Keratinocyte (primary cell): ENCODE measurements at regions not wholly inside any gene's neighbourhood (a gene's known extent, or its start where the extent isn't known, plus 50 kb on each side); places are given as distances from the start of the nearest gene placed in this dataset.

Experiments used
- DNase-seq: peaks from one replicate; pipeline ENCODE4 v3.0.0-alpha.2; 2011; ENCODE audit warnings: low read depth, missing footprints, low spot score
- FAIRE-seq: peaks from 2 replicates; lab custom pipeline; 2011; peaks lifted over from hg19 to GRCh38; lab: Jason Lieb, UNC
- H2AFZ ChIP-seq: 2 replicates; pipeline ENCODE4 v1.6.0; 2012; ENCODE audit warnings: low read length, control low read depth, inconsistent platforms; ENCODE audit not compliant: control insufficient read depth
- H3K27ac ChIP-seq: 2 replicates; pipeline ENCODE4 v1.5.1; 2011; ENCODE audit warnings: low read length; ENCODE audit not compliant: control insufficient read depth, insufficient read depth
- H3K27me3 ChIP-seq: 3 replicates; pipeline ENCODE4 v1.6.0; 2011; ENCODE audit warnings: low read length; ENCODE audit not compliant: control insufficient read depth, insufficient read depth; ENCODE audit errors: extremely low read depth
- H3K36me3 ChIP-seq, 2 experiments: 2 replicates in 1 of 2; 3 replicates in 1 of 2; pipeline ENCODE4 v1.5.1; 2011; ENCODE audit warnings: low read length in 2 of 2, mild to moderate bottlenecking in 1 of 2; ENCODE audit not compliant: control insufficient read depth in 2 of 2, insufficient read depth in 2 of 2; ENCODE audit errors: extremely low read depth in 1 of 2
- H3K4me1 ChIP-seq: 3 replicates; pipeline ENCODE4 v1.5.1; 2011; ENCODE audit warnings: low read length; ENCODE audit not compliant: control insufficient read depth, insufficient read depth; ENCODE audit errors: extremely low read depth
- H3K4me2 ChIP-seq: 3 replicates; pipeline ENCODE4 v1.6.0; 2011; ENCODE audit warnings: low read depth, low read length; ENCODE audit not compliant: control insufficient read depth, insufficient read depth; ENCODE audit errors: extremely low read depth
- H3K4me3 ChIP-seq, 3 experiments: fragments of 200-600 bp in 1 of 3; sonication (generic) in 1 of 3; 2 replicates in 2 of 3; 3 replicates in 1 of 3; pipeline ENCODE4 v1.5.1; 2011 to 2016; ENCODE audit warnings: low read length in 3 of 3, mild to moderate bottlenecking in 3 of 3, control low read depth in 2 of 3, inconsistent platforms in 1 of 3, low read depth in 1 of 3, mixed read lengths in 1 of 3, mixed run types in 1 of 3, moderate library complexity in 1 of 3; ENCODE audit not compliant: control insufficient read depth in 2 of 3, insufficient read depth in 2 of 3; ENCODE audit errors: extremely low read depth in 1 of 3
- H3K79me2 ChIP-seq: 2 replicates; pipeline ENCODE4 v1.6.0; 2012; ENCODE audit warnings: low read length; ENCODE audit not compliant: control insufficient read depth, insufficient read depth
- H3K9ac ChIP-seq: 3 replicates; pipeline ENCODE4 v1.6.0; 2011; ENCODE audit warnings: low read length; ENCODE audit not compliant: control insufficient read depth, insufficient read depth; ENCODE audit errors: extremely low read depth
- H3K9me1 ChIP-seq: 3 replicates; pipeline ENCODE4 v1.6.0; 2011; ENCODE audit warnings: low read length; ENCODE audit not compliant: control insufficient read depth, insufficient read depth; ENCODE audit errors: extremely low read depth
- H3K9me3 ChIP-seq: 2 replicates; pipeline ENCODE4 v1.5.1; 2012; ENCODE audit warnings: low read depth, low read length; ENCODE audit not compliant: control insufficient read depth
- H4K20me1 ChIP-seq: 3 replicates; pipeline ENCODE4 v1.6.0; 2011; ENCODE audit warnings: low read length; ENCODE audit not compliant: control insufficient read depth, insufficient read depth; ENCODE audit errors: extremely low read depth
- EZH2 ChIP-seq: IDR thresholded peaks from one replicate; pipeline ENCODE4 v1.6.1; 2012; ENCODE audit warnings: inconsistent platforms, mild to moderate bottlenecking, low read length, moderate library complexity
- dilution Hi-C: fragments of 300-500 bp; cut with MboI; formaldehyde crosslinking; loops from one replicate; pipeline ENCODE4 v1.7.0; 2020; ENCODE audit warnings: low sequenced_read_pairs; ENCODE audit not compliant: extremely low pct_ligation_motif_present
- TF ChIP-seq, protein P1 (sequence below), 3 experiments: IDR thresholded peaks in 1 of 3; conservative IDR thresholded peaks in 1 of 3; optimal IDR thresholded peaks in 1 of 3; 2 replicates in 2 of 3; 3 replicates in 1 of 3; pipeline versions ENCODE3 to v1.5.1; 2011; ENCODE audit warnings: low read length in 3 of 3, mild to moderate bottlenecking in 3 of 3, moderate library complexity in 2 of 3, control low read depth in 1 of 3, inconsistent platforms in 1 of 3; ENCODE audit not compliant: insufficient read depth in 2 of 3; ENCODE audit errors: extremely low read depth in 1 of 3

DNA sequence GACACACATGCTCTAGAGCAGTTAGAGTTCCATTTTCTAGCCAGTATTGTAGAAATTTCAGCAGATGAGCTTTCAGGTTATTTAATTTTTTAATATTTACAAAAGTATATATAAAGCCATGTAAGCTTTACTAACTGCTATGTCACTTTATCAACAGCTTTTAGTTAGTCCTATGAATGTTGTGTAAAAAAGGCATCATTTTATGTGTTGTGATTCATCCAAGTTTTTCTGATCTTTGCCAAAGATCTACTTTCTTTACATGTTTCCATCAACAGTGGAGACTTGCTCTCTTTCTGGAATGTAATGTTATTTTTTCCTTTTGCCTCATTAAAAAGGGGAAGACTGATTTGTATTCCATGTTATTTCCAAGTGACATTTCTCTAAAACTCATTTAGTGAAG is 125.2 kb upstream of the TFPI start:
- H3K79me2 ChIP-seq: no peaks in the 10 kb centered on the region
- H3K4me2 ChIP-seq: no peak overlapping the region
- no peaks in the 10 kb centered on the region for H3K9me1 ChIP-seq
- H3K4me1 ChIP-seq: no peaks in the 10 kb centered on the region
- DNase-seq (no peak), FAIRE-seq (no peak)
- H3K36me3 ChIP-seq: no peaks in the 10 kb centered on the region
- dilution Hi-C loops: no loop called here
- H3K4me3 ChIP-seq: no peak overlapping the region
- H2AFZ ChIP-seq: no peak overlapping the region
- H3K27ac ChIP-seq: no peak overlapping the region
- no peak overlapping the region for H3K9ac ChIP-seq
- H3K27me3 ChIP-seq: no peaks in the 10 kb centered on the region
- H3K9me3 ChIP-seq: no peaks in the 10 kb centered on the region
- TF ChIP-seq, protein P1, sequence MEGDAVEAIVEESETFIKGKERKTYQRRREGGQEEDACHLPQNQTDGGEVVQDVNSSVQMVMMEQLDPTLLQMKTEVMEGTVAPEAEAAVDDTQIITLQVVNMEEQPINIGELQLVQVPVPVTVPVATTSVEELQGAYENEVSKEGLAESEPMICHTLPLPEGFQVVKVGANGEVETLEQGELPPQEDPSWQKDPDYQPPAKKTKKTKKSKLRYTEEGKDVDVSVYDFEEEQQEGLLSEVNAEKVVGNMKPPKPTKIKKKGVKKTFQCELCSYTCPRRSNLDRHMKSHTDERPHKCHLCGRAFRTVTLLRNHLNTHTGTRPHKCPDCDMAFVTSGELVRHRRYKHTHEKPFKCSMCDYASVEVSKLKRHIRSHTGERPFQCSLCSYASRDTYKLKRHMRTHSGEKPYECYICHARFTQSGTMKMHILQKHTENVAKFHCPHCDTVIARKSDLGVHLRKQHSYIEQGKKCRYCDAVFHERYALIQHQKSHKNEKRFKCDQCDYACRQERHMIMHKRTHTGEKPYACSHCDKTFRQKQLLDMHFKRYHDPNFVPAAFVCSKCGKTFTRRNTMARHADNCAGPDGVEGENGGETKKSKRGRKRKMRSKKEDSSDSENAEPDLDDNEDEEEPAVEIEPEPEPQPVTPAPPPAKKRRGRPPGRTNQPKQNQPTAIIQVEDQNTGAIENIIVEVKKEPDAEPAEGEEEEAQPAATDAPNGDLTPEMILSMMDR (optimal IDR thresholded peaks at IDR 0.05 in 1 of 3, IDR thresholded peaks at IDR 0.05 in 1 of 3, conservative IDR thresholded peaks at IDR 0.05 in 1 of 3; ENCODE audit: extremely low read depth in 1 of 3, insufficient read depth in 2 of 3, low read length in 3 of 3): no peak
- TF ChIP-seq EZH2: no peak
- no peaks in the 10 kb centered on the region for H4K20me1 ChIP-seq

DNA sequence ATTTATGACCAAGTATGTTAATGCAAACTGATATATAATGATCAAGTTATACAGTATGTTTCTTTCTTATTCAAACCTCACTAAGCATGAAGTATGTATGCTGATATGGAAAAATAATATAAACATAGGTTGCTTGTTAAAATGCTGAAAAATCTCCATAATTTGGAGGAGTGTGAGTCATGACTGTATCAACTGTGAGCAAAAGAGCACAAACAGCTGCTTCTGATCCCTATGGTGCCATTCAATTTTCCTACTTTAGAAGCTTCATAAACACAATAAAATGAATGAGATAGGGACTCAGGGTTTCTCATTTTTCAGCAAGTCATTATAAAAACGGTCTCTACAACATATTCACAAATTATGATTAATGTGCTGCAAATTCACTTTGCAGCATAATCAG is 129.9 kb upstream of the TFPI start:
- FAIRE-seq (no peak), DNase-seq (no peak)
- H3K79me2 ChIP-seq: no peaks in the 10 kb centered on the region
- H2AFZ ChIP-seq: no peak overlapping the region
- H4K20me1 ChIP-seq: no peaks in the 10 kb centered on the region
- H3K9ac ChIP-seq: no peak overlapping the region
- H3K9me3 ChIP-seq: no peaks in the 10 kb centered on the region
- dilution Hi-C loops: no loop called here
- no peak overlapping the region for H3K4me3 ChIP-seq
- no peaks in the 10 kb centered on the region for H3K4me1 ChIP-seq
- H3K27me3 ChIP-seq: no peaks in the 10 kb centered on the region
- no peaks in the 10 kb centered on the region for H3K36me3 ChIP-seq
- TF ChIP-seq, protein P1 (optimal IDR thresholded peaks at IDR 0.05 in 1 of 3, IDR thresholded peaks at IDR 0.05 in 1 of 3, conservative IDR thresholded peaks at IDR 0.05 in 1 of 3; ENCODE audit: extremely low read depth in 1 of 3, insufficient read depth in 2 of 3, low read length in 3 of 3): no peak
- TF ChIP-seq EZH2: no peak
- H3K9me1 ChIP-seq: no peaks in the 10 kb centered on the region
- no peak overlapping the region for H3K4me2 ChIP-seq
- no peak overlapping the region for H3K27ac ChIP-seq
